CD4-positive, alpha-beta T cell treated with Interleukin-6 at 100 ng/mL for 8 hours (primary cell): ENCODE measurements at regions not wholly inside any gene's neighbourhood (a gene's known extent, or its start where the extent isn't known, plus 50 kb on each side); places are given as distances from the start of the nearest gene placed in this dataset.
"Not testable (repeated sequence)": the region's sequence is repeated elsewhere in the genome, so short reads cannot be mapped to it uniquely, and the experiment has no call there.

Experiments
- DNase-seq: peaks from one replicate; pipeline ENCODE4 v3.0.0-alpha.2; 2020; ENCODE audit warnings: mixed read lengths, low spot score

- not testable (repeated sequence) for DNase-seq
Observed at GRCh38 chr6:147651-148050, 144.6 kb upstream of the DUSP22 start.

GRCh38 chr6:148051-148984 lies 144.0 kb upstream of the DUSP22 start:
- not testable (repeated sequence) for DNase-seq

- DNase-seq: not testable (repeated sequence)
Observed at GRCh38 chr6:150147-150546, 142.1 kb upstream of the DUSP22 start.

GRCh38 chr6:152436-152835 lies 139.9 kb upstream of the DUSP22 start:
- DNase-seq: not testable (repeated sequence)

GRCh38 chr6:153026-153425 lies 139.3 kb upstream of the DUSP22 start:
- DNase-seq: not testable (repeated sequence)

GRCh38 chr6:153867-154266 lies 138.4 kb upstream of the DUSP22 start:
- not testable (repeated sequence) for DNase-seq

GRCh38 chr6:154321-155092 lies 137.8 kb upstream of the DUSP22 start:
- not testable (repeated sequence) for DNase-seq

- no peak for DNase-seq
Observed at GRCh38 chr6:156010-156409, 136.3 kb upstream of the DUSP22 start.

- not testable (repeated sequence) for DNase-seq
Observed at GRCh38 chr6:156441-157140, 135.7 kb upstream of the DUSP22 start.

- not testable (repeated sequence) for DNase-seq
Observed at GRCh38 chr6:157176-157575, 135.1 kb upstream of the DUSP22 start.

GRCh38 chr6:161657-162056 lies 130.6 kb upstream of the DUSP22 start:
- not testable (repeated sequence) for DNase-seq

- no peak for DNase-seq
Observed at GRCh38 chr6:164720-165119, 127.6 kb upstream of the DUSP22 start.

GRCh38 chr6:165263-165662 lies 127.0 kb upstream of the DUSP22 start:
- no peak for DNase-seq

- no peak for DNase-seq
Observed at GRCh38 chr6:165906-166305, 126.4 kb upstream of the DUSP22 start.

- DNase-seq: peak; percentile 35
Observed at GRCh38 chr6:168865-169455, 123.3 kb upstream of the DUSP22 start.

- no peak for DNase-seq
Observed at GRCh38 chr6:174036-174435, 118.3 kb upstream of the DUSP22 start.

- DNase-seq: no peak
Observed at GRCh38 chr6:175680-176079, 116.6 kb upstream of the DUSP22 start.

- no peak for DNase-seq
Observed at GRCh38 chr6:176766-177165, 115.5 kb upstream of the DUSP22 start.

- DNase-seq: no peak
Observed at GRCh38 chr6:178119-178518, 114.2 kb upstream of the DUSP22 start.

GRCh38 chr6:178929-179328 lies 113.4 kb upstream of the DUSP22 start:
- DNase-seq: not testable (repeated sequence)

GRCh38 chr6:179340-179950 lies 112.8 kb upstream of the DUSP22 start:
- DNase-seq: no peak
